Skin of body (tissue), 1 donor: ENCODE measurements at regions not wholly inside any gene's neighbourhood (a gene's known extent, or its start where the extent isn't known, plus 50 kb on each side); places are given as distances from the start of the nearest gene placed in this dataset. TPM values are rescaled to one million over a fixed set of nuclear protein-coding genes. Genes with fewer than 3 reads are reported as not detected.

Source experiments
- small RNA-seq: library from RNA; depleted of rRNA; stranded (forward); fragments of <200 nt; gene quantifications from one replicate; pipeline ENCODE3, GENCODE V24; 2014; ENCODE audit warnings: low replicate concordance

Small RNA genes lying in the stretch of these regions (small RNA-seq; reads per million reads assigned to genes)
- gene RF00019, result not detected
- not detected for gene RNU11-5P
- not detected for gene RNU6-864P
